H1 (cell line): ENCODE measurements at regions not wholly inside any gene's neighbourhood (a gene's known extent, or its start where the extent isn't known, plus 50 kb on each side); places are given as distances from the start of the nearest gene placed in this dataset.

Source experiments
- MAFK ChIP-seq: IDR thresholded peaks from 2 replicates; pipeline ENCODE4 v1.6.1; 2012; ENCODE audit warnings: low read depth, mild to moderate bottlenecking, improper control_type of control experiment, low read length
- SAP30 ChIP-seq: fragments of 300-600 bp; sonication (generic); IDR thresholded peaks from 2 replicates; pipeline ENCODE4 v1.7.1; 2012; ENCODE audit warnings: low read length, moderate library complexity, mild to moderate bottlenecking, inconsistent platforms; ENCODE audit not compliant: insufficient read depth, insufficient replicate concordance
- SIN3A ChIP-seq, 2 experiments: IDR thresholded peaks in 1 of 2; conservative IDR thresholded peaks in 1 of 2; 2 replicates each; pipeline ENCODE4 v1.6.1; 2011 to 2012; ENCODE audit warnings: low read length in 2 of 2, improper control_type of control experiment in 1 of 2, low read depth in 1 of 2, mild to moderate bottlenecking in 1 of 2
- SP2 ChIP-seq: IDR thresholded peaks from 2 replicates; pipeline ENCODE4 v1.6.1; 2012; ENCODE audit warnings: mild to moderate bottlenecking, low read length, inconsistent platforms

DNA sequence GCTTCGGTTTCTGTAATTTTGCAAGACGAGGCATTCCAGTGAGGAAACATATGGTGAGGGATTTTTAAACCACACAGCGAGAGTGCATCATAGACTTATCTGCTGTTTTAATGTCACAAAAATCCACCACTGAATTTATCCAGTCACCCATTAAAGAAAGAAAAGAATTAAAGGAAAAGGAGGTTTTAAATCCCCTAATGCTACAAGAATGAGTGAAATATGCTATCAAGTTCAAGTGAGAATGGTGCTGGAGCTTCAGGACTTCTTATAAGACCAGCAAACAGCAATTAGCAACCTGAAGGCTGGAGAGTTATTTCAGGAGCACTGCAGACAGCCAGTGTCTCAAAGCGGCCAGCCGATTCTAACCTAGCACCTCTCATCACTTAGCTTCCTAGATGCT is 439.1 kb upstream of the MGMT start (continued):
- no peak for TF ChIP-seq SIN3A (conservative IDR thresholded peaks at IDR 0.05 in 1 of 2, IDR thresholded peaks at IDR 0.05 in 1 of 2; ENCODE audit: low read depth in 1 of 2, low read length in 2 of 2)
- TF ChIP-seq SP2, result no peak
- TF ChIP-seq MAFK, result no peak
- no peak for TF ChIP-seq SAP30
